T-helper 1 cell treated with Interleukin-12 subunit alpha and Interleukin-12 subunit beta and Interleukin-4 antibody, amounts not matched to agents 30 ng/mL and 1 ng/mL, for 36 hours (primary cell): ENCODE measurements at regions not wholly inside any gene's neighbourhood (a gene's known extent, or its start where the extent isn't known, plus 50 kb on each side); places are given as distances from the start of the nearest gene placed in this dataset.

Experiments used
- intact Hi-C: fragments of 100-400 bp; cut with micrococcal nuclease; formaldehyde crosslinking; loops from one replicate; pipeline ENCODE4 v1.15.1; 2024

GRCh38 chrX:15191830-15192229 is 78.1 kb downstream of the ASB9 start:
- intact Hi-C loops, result no loop called here

GRCh38 chrX:15188039-15188438 is 81.8 kb downstream of the ASB9 start:
- intact Hi-C loops, result no loop called here

DNA sequence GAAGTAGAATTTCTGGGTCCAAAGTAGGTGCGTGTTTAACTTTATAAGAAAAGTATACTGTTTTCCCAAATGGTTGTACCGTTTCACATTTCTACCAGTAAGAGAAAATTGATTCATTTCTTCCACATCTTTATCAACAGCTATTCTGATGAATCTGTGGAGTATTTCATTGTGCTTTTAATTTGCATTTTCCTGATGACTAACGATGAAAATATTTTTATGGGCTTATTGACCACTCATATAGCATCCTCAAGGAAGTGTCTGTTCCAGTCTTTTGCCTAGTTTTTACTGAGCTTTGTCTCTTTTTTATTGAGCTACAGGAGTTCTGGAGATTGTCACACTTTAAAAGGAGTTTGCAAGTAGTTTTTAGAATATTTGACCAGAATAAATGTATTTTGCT is 92.6 kb downstream of the ASB9 start:
- intact Hi-C loops, result no loop called here

DNA sequence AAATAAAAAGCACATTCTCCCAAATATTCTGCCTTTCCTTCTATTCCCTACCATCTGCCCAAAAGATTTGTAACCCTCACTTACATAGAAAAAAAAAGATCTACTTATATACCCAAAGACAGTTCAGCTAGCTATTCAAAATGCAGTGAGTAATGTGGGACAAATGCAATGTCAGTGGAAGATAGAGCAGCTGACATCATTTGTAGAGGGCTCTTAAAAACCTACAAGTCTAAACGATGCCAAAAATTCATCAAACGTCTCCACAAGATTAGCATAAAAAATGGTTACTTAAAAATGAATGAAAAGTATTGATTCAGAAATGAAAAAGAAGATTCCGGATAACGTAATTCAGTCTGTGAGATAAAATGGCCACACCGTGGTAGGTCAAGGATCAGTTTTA is 96.5 kb downstream of the ASB9 start:
- intact Hi-C loops, result no loop called here

GRCh38 chrX:15170927-15171326 is 99.0 kb downstream of the ASB9 start:
- intact Hi-C loops, result loop anchor here (2.0 kb wide), 1 partner anchor 16 kb away; no protein-coding TSS in a partner anchor

DNA sequence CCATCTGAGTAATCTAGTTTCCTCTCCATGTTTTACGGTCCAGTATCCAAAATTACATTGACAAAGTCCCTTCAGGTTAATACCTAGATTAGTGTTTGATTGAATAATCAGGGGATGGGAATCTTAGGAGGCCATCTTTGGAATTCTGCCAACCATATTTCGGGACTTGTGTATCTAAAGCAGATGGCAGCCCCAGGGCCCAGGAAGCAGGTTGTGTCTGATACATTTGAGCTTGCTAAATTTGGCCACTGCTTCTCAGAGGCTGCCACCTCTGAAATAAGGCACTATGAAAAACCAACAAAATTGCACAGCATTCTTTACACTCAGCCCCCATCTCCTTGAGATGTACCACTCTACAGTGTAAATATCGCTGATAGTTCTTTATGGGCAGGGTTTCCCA is 102.1 kb downstream of the ASB9 start:
- intact Hi-C loops, result no loop called here

- intact Hi-C loops, result no loop called here
Measured at GRCh38 chrX:15165832-15166231, 104.1 kb downstream of the ASB9 start.

DNA sequence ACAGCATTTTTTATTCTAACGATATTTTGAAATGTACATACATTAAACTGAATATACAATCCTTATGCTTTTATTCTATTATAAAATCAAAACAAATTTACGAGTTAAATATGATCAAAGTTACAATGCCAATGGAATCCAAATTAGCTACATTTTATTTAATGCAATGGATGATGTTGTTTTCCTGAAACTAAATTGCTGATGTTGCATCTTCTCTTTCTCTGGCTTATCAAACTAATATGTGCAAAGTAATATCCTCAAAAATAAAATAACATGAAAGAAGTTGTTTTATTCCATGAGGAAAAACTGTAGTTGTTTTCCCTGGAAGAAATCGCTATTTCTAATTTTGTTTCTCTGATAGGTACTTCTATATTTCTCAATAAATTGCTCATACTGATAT is 106.8 kb downstream of the ASB9 start:
- intact Hi-C loops, result no loop called here

GRCh38 chrX:15160558-15161095 is 109.3 kb downstream of the ASB9 start:
- intact Hi-C loops, result no loop called here

DNA sequence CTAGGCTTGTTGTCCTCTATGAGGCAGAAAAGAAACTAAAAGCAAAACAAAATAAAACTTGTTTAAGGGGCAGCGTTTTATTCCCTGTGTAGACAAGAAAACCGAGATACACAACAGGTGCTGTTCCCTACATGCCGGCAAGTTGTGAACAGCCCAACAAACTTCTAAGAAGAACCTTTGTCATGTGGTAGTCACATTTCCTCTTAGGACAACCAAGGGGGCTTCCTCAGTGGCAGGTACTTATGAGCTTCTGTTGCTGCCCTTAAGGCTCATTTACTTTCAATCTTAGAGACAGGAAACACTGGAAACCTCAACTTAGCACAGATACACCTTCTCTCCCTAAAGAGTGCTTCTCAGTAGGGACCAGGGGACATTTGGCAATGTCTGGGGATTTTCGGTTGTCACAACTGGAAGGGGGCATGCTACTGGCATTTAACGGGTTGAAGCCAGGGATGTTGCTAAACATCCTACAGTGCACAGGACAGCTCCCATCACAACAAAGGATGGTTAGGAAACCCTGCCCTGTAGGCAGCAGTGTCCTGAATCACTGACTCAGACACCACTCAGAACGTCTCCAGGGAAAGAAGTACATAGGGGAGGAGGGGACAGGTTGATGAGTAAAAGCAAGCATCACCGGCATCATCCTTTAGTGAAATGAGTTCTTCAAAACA is 111.0 kb downstream of the ASB9 start:
- intact Hi-C loops, result loop anchor here (1.0 to 10.0 kb wide), 8 partner anchors 8 to 1062 kb away; partner anchors contain the start of genes FANCB, MOSPD2 and PIGA

DNA sequence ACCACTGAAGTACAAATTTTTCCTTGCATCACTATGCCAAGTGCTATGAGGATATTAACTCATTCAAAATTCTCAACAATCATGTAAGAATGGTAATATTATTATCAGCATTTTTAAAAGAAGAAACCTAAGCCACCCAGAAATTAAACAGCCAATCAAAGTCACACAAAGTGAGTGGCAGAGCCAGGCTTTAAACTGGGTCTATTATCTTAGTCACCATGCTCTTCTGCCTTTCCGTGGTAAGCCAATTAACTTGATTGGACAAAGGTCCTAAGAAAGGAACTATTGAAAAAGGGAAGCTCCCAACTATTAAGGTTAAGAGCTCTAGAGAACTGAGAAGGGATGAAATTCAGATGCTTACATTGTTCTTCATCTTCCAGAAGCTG is 111.5 kb downstream of the ASB9 start:
- intact Hi-C loops, result loop anchor here (1.0 to 10.0 kb wide), 6 partner anchors 16 to 1061 kb away; partner anchors contain the start of genes FANCB, MOSPD2 and PIGA

DNA sequence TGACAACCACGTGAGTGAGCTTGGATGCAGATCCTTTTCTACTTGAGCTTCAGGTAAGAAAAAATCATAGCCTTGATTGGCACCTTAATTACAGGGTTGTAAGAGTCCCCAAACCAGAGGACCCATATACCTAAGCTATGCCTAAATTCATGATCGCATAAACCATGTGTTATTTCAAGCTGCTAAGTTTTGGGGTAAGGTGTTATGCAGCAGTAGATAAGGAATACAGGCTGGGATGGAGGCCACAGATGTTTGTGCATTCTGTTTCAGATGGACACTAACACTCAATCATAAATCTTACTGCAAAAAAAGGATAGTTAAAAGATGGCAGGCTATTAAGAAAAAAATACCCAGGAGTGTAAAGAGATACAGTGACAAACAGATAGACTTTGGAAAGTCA is 112.3 kb downstream of the ASB9 start:
- intact Hi-C loops, result loop anchor here (1.0 to 10.0 kb wide), 6 partner anchors 15 to 1060 kb away; partner anchors contain the start of genes FANCB, MOSPD2 and PIGA

GRCh38 chrX:15151267-15152186 is 118.4 kb downstream of the ASB9 start:
- intact Hi-C loops, result loop anchor here (1.0 to 10.0 kb wide), 4 partner anchors 8 to 657 kb away; no protein-coding TSS in a partner anchor

- intact Hi-C loops, result loop anchor here (2.0 to 10.0 kb wide), 2 partner anchors 52 to 656 kb away; no protein-coding TSS in a partner anchor
Measured at GRCh38 chrX:15150586-15150985, 119.3 kb downstream of the ASB9 start.

DNA sequence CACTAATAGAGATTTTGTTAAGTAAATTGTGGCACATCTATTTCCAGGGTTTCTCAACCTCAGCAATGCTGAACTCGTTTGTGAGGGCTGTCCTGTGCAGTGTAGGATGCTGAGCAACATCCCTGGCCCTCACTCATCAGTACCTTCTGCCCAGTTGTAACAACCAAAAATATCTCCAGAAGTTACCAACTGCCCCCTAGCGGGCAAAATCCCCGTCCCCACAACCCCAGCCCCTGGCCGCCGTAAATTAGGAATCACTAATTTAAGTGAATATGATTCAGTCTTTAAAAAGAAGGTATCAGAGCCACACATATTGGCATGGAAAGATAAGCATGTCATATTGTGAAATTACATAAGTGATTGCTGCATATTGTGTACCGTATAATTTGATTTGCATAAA is 123.4 kb downstream of the ASB9 start:
- intact Hi-C loops, result no loop called here

GRCh38 chrX:15143825-15144121 is 126.1 kb downstream of the ASB9 start:
- intact Hi-C loops, result loop anchor here (1.0 to 2.0 kb wide), 4 partner anchors 36 to 1104 kb away; partner anchors contain the start of genes FANCB and MOSPD2

- intact Hi-C loops, result loop anchor here (1.0 to 2.0 kb wide), 4 partner anchors 36 to 1104 kb away; partner anchors contain the start of genes FANCB and MOSPD2
Measured at GRCh38 chrX:15143050-15143824, 126.6 kb downstream of the ASB9 start.

GRCh38 chrX:15142084-15142715 is 127.7 kb downstream of the ASB9 start:
- intact Hi-C loops, result loop anchor here (1.0 to 2.0 kb wide), 4 partner anchors 9 to 269 kb away; partner anchors contain the start of genes FANCB and MOSPD2

DNA sequence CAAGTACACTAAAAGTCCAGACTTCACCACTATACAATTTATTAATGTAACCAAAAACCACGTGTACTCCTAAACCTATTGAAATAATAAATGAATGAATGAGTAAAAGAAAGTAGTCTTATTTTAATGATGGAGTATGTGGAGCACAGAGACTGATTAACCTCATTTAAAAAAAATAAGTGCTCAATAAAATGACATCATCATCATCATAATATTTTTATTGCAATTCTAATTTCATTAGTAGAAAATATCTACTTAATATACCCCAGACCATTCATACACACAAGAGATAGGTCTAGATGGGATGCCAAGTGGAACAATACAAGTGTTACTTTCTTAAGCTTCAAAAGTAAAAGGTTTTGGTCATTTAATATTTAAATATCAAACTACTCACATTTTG is 133.1 kb downstream of the ASB9 start:
- intact Hi-C loops, result no loop called here

- intact Hi-C loops, result no loop called here
Measured at GRCh38 chrX:15129412-15129811, 140.5 kb downstream of the ASB9 start.
